IMR-90 (cell line): ENCODE measurements at regions not wholly inside any gene's neighbourhood (a gene's known extent, or its start where the extent isn't known, plus 50 kb on each side); places are given as distances from the start of the nearest gene placed in this dataset.

Experiments
- ATAC-seq: fragments of 200-7000 bp; cut with Tn5 transposase; 2 replicates; pipeline ENCODE4 v1.9.1; 2020; ENCODE audit warnings: low read depth, mild to moderate bottlenecking, moderate library complexity
- BruUV-seq: library from RNA; stranded (reverse); fragments of 400-500 nt; replicated peaks from 2 replicates; lab custom pipeline; 2021; lab: Mats Ljungman, UMichigan
- CTCF ChIA-PET: fragments of 300-600 bp; formaldehyde crosslinking; extraction: SDS; loops from one replicate; lab custom pipeline; 2021; ENCODE audit warnings: antibody characterized with exemption; lab: Yijun Ruan, JAX
- POLR2A ChIA-PET: fragments of 300-600 bp; sonication (Branson Sonifier 250); formaldehyde crosslinking; loops from one replicate; lab custom pipeline; 2022; ENCODE audit warnings: antibody characterized with exemption; ENCODE audit not compliant: unreplicated experiment; lab: Charles Lee
- DNase-seq: peaks from one replicate; pipeline ENCODE4 v3.0.0; 2013
- H2AFZ ChIP-seq: replicated peaks from 2 replicates; pipeline ENCODE3; 2013; ENCODE audit warnings: low read length, mild to moderate bottlenecking; ENCODE audit not compliant: poor library complexity
- H2AK5ac ChIP-seq: 2 replicates; pipeline ENCODE4 v1.6.1; 2013; ENCODE audit warnings: low read depth, low read length, inconsistent platforms
- H2AK9ac ChIP-seq: replicated peaks from 2 replicates; pipeline ENCODE3; 2013; ENCODE audit warnings: mild to moderate bottlenecking, low read depth, low read length, moderate library complexity; ENCODE audit not compliant: poor library complexity
- H2BK120ac ChIP-seq: 2 replicates; pipeline ENCODE4 v1.6.1; 2013; ENCODE audit warnings: low read depth, low read length, inconsistent platforms
- H2BK15ac ChIP-seq: 3 replicates; pipeline ENCODE4 v1.6.1; 2013; ENCODE audit warnings: low read depth, low read length, inconsistent platforms
- H2BK20ac ChIP-seq: 2 replicates; pipeline ENCODE4 v1.6.1; 2013; ENCODE audit warnings: low read depth, mild to moderate bottlenecking, inconsistent platforms, low read length, moderate library complexity
- H2BK5ac ChIP-seq: 2 replicates; pipeline ENCODE4 v1.6.1; 2013; ENCODE audit warnings: mild to moderate bottlenecking, low read depth, low read length, inconsistent platforms; ENCODE audit not compliant: poor library complexity, severe bottlenecking
- H3K14ac ChIP-seq: replicated peaks from 2 replicates; pipeline ENCODE4 v1.6.1; 2013; ENCODE audit warnings: low read depth, low read length, inconsistent platforms
- H3K18ac ChIP-seq: 2 replicates; pipeline ENCODE4 v1.6.1; 2013; ENCODE audit warnings: low read depth, low read length, control low read depth
- H3K23ac ChIP-seq: 2 replicates; pipeline ENCODE4 v1.6.1; 2013; ENCODE audit warnings: low read depth, low read length, inconsistent platforms
- H3K27ac ChIP-seq: 2 replicates; pipeline ENCODE4 v1.5.1; 2013; ENCODE audit warnings: mild to moderate bottlenecking, control low read depth, low read length; ENCODE audit not compliant: insufficient read depth
- H3K27me3 ChIP-seq: 2 replicates; pipeline ENCODE4 v1.6.1; 2013; ENCODE audit warnings: low read length; ENCODE audit not compliant: control insufficient read depth, insufficient read depth
- H3K36me3 ChIP-seq: 2 replicates; pipeline ENCODE4 v1.6.1; 2013; ENCODE audit warnings: low read length, mixed read lengths; ENCODE audit not compliant: control insufficient read depth, insufficient read depth
- H3K4ac ChIP-seq: 2 replicates; pipeline ENCODE4 v1.6.1; 2013; ENCODE audit warnings: low read depth, low read length, inconsistent platforms
- H3K4me1 ChIP-seq: 2 replicates; pipeline ENCODE4 v1.6.1; 2013; ENCODE audit warnings: low read length, mixed read lengths; ENCODE audit not compliant: control insufficient read depth, insufficient read depth
- H3K4me2 ChIP-seq: 2 replicates; pipeline ENCODE4 v1.6.1; 2013; ENCODE audit warnings: low read depth, mild to moderate bottlenecking, control low read depth, low read length, moderate library complexity
- H3K4me3 ChIP-seq: 2 replicates; pipeline ENCODE4 v1.5.1; 2013; ENCODE audit warnings: low read depth, mild to moderate bottlenecking, control low read depth, low read length, moderate library complexity; ENCODE audit not compliant: insufficient read depth
- H3K56ac ChIP-seq: 2 replicates; pipeline ENCODE4 v1.6.1; 2013; ENCODE audit warnings: low read length, inconsistent platforms; ENCODE audit not compliant: insufficient read depth; ENCODE audit errors: extremely low read depth
- H3K79me1 ChIP-seq, 2 experiments: 2 replicates each; pipeline ENCODE4 v1.6.1; 2013; ENCODE audit warnings: low read length in 2 of 2, inconsistent platforms in 1 of 2, low read depth in 1 of 2
- H3K9ac ChIP-seq: 2 replicates; pipeline ENCODE4 v1.6.1; 2013; ENCODE audit warnings: low read depth, low read length, control low read depth
- H3K9me1 ChIP-seq: 2 replicates; pipeline ENCODE4 v1.6.1; 2013; ENCODE audit warnings: low read length, inconsistent platforms; ENCODE audit not compliant: insufficient read depth
- H3K9me3 ChIP-seq: 2 replicates; pipeline ENCODE4 v1.6.1; 2013; ENCODE audit warnings: low read length; ENCODE audit not compliant: control insufficient read depth, insufficient read depth
- H4K20me1 ChIP-seq: 2 replicates; pipeline ENCODE4 v1.6.1; 2013; ENCODE audit warnings: low read length, inconsistent platforms; ENCODE audit not compliant: insufficient read depth
- H4K5ac ChIP-seq: 2 replicates; pipeline ENCODE4 v1.6.1; 2013; ENCODE audit warnings: mild to moderate bottlenecking, low read depth, low read length, control low read depth
- H4K8ac ChIP-seq, 2 experiments: 2 replicates each; pipeline ENCODE4 v1.6.1; 2013; ENCODE audit warnings: low read depth in 2 of 2, low read length in 2 of 2, control low read depth in 1 of 2, inconsistent platforms in 1 of 2
- H4K91ac ChIP-seq: 2 replicates; pipeline ENCODE4 v1.6.1; 2013; ENCODE audit warnings: low read depth, low read length, inconsistent platforms; ENCODE audit not compliant: insufficient read depth
- BHLHE40 ChIP-seq: fragments of 150-350 bp; IDR thresholded peaks from 2 replicates; pipeline ENCODE4 v1.6.1; 2016; ENCODE audit warnings: mild to moderate bottlenecking, low read depth, low read length
- CEBPB ChIP-seq: IDR thresholded peaks from 2 replicates; pipeline ENCODE4 v1.6.1; 2012; ENCODE audit warnings: low read depth, low read length, improper control_type of control experiment
- CHD1 ChIP-seq: IDR thresholded peaks from 2 replicates; pipeline ENCODE4 v1.6.1; 2012; ENCODE audit warnings: low read depth, low read length, improper control_type of control experiment
- CTCF ChIP-seq: conservative IDR thresholded peaks from 2 replicates; pipeline ENCODE4 v1.5.1; 2012; ENCODE audit warnings: mild to moderate bottlenecking, low read depth, low read length, improper control_type of control experiment
- ELK1 ChIP-seq: fragments of 150-350 bp; IDR thresholded peaks from 2 replicates; pipeline ENCODE4 v1.6.1; 2016; ENCODE audit warnings: low read depth, mild to moderate bottlenecking, low read length, moderate library complexity, borderline replicate concordance
- FOS ChIP-seq: fragments of 150-350 bp; IDR thresholded peaks from 2 replicates; pipeline ENCODE4 v1.6.1; 2016; ENCODE audit warnings: low read depth, low read length
- MAFK ChIP-seq: IDR thresholded peaks from 2 replicates; pipeline ENCODE4 v1.6.1; 2012; ENCODE audit warnings: low read depth, low read length, improper control_type of control experiment
- MAZ ChIP-seq: IDR thresholded peaks from 2 replicates; pipeline ENCODE4 v1.6.1; 2012; ENCODE audit warnings: low read depth, mild to moderate bottlenecking, low read length, improper control_type of control experiment, moderate library complexity, borderline replicate concordance
- MXI1 ChIP-seq: IDR thresholded peaks from 2 replicates; pipeline ENCODE4 v1.6.1; 2012; ENCODE audit warnings: low read depth, mild to moderate bottlenecking, low read length, moderate library complexity, borderline replicate concordance
- NFE2L2 ChIP-seq: fragments of 150-350 bp; IDR thresholded peaks from 2 replicates; pipeline ENCODE4 v1.6.1; 2016; ENCODE audit warnings: low read depth, mild to moderate bottlenecking, low read length
- POLR2A ChIP-seq: IDR thresholded peaks from 2 replicates; pipeline ENCODE4 v1.6.1; 2012; ENCODE audit warnings: mild to moderate bottlenecking, low read depth, low read length
- RCOR1 ChIP-seq: IDR thresholded peaks from 2 replicates; pipeline ENCODE4 v1.6.1; 2012; ENCODE audit warnings: mild to moderate bottlenecking, low read length, improper control_type of control experiment; ENCODE audit not compliant: insufficient replicate concordance
- RFX5 ChIP-seq: IDR thresholded peaks from 2 replicates; pipeline ENCODE4 v1.8.0; 2012; ENCODE audit warnings: low read depth, mild to moderate bottlenecking, low read length, moderate library complexity
- USF2 ChIP-seq: fragments of 150-350 bp; IDR thresholded peaks from 2 replicates; pipeline ENCODE4 v1.6.1; 2017; ENCODE audit warnings: mild to moderate bottlenecking, antibody characterized with exemption, low read length, low read depth
- WGBS, 2 experiments: methylation state at CpG; one replicate each; pipeline versions ENCODE4 v1.1.5 to v1.1.7; 2013; ENCODE audit warnings: missing lambda C conversion rate in 2 of 2; ENCODE audit not compliant: insufficient read length in 1 of 2; ENCODE audit errors: extremely low coverage in 2 of 2; 5-methylcytosine and 5-hydroxymethylcytosine counted together
- dilution Hi-C: fragments of 300-500 bp; cut with HindIII; formaldehyde crosslinking; loops from one replicate; pipeline ENCODE4 v1.14.3; 2018; ENCODE audit warnings: low sequenced_read_pairs; ENCODE audit not compliant: unreplicated experiment
- in situ Hi-C: fragments of 300-500 bp; cut with MboI; formaldehyde crosslinking; loops from 3 replicates; pipeline ENCODE4 v1.14.3; 2019; ENCODE audit warnings: low sequenced_read_pairs, inconsistent platforms, mixed read lengths
- intact Hi-C: fragments of 100-400 bp; cut with micrococcal nuclease; formaldehyde crosslinking; loops from 2 replicates; pipeline ENCODE4 v1.10.0; 2022

- no peaks in the 10 kb centered on the region for H3K27me3 ChIP-seq
- no peaks in the 10 kb centered on the region for H4K20me1 ChIP-seq
- peak overlapping the region; percentile 95 for H2AFZ ChIP-seq
- peak overlapping the region; percentile 21; the same call in 1 of the 2 replicates for H3K4me3 ChIP-seq
- no peaks in the 10 kb centered on the region for H3K9me3 ChIP-seq
- H2AK5ac ChIP-seq = peak overlapping the region; percentile 91
- H3K36me3 ChIP-seq = no peaks in the 10 kb centered on the region
- 33% methylated on average over 1 of the region's 4 CpGs; no CpG with 5 or more reads in 1 of the 2 experiments for WGBS, 2 experiments
- ATAC-seq (peak; percentile 97), DNase-seq (peak; percentile 99)
- H3K18ac ChIP-seq = peak overlapping the region; percentile 97
- H3K79me1 ChIP-seq = no peaks in the 10 kb centered on the region
- in situ Hi-C loops (no loop called here), intact Hi-C loops (no loop called here), dilution Hi-C loops (no loop called here)
- peak overlapping the region; percentile 99; the same call in 2 of the 3 replicates for H2BK15ac ChIP-seq
- H4K91ac ChIP-seq = peak overlapping the region; percentile 100
- H3K56ac ChIP-seq = peak overlapping the region; percentile 99
- TSS peak; percentile 93 for BruUV-seq
- peak overlapping the region; percentile 100 for H2BK20ac ChIP-seq
- H3K9ac ChIP-seq = peak overlapping the region; percentile 84
- CTCF ChIA-PET = interaction anchor here (0.7 to 1.4 kb wide), 2 partner anchors 11 to 97 kb away, joined by 3 to 6 read pairs; no protein-coding TSS in a partner anchor
- H3K4me2 ChIP-seq = peak overlapping the region; percentile 88
- peak overlapping the region; percentile 100 for H2BK5ac ChIP-seq
- peak overlapping the region; percentile 86 for H2AK9ac ChIP-seq
- H3K23ac ChIP-seq = peak overlapping the region; percentile 99
- peak overlapping the region; percentile 100 for H2BK120ac ChIP-seq
- peak overlapping the region; percentile 98 for H3K27ac ChIP-seq
- peaks cover 12% of the 10 kb centered on the region for H3K4me1 ChIP-seq
- no peaks in the 10 kb centered on the region for H3K9me1 ChIP-seq
- H4K8ac ChIP-seq = peak overlapping the region; percentile 82 to 99
- POLR2A ChIA-PET = interaction anchor here (0.7 to 1.0 kb wide), 2 partner anchors 10 to 11 kb away, joined by 4 to 5 read pairs; no protein-coding TSS in a partner anchor
- peak overlapping the region; percentile 96 for H4K5ac ChIP-seq
- peak overlapping the region; percentile 99 for H3K14ac ChIP-seq
- H3K4ac ChIP-seq = peak overlapping the region; percentile 99
- TF ChIP-seq CTCF (no peak), USF2 (no peak), RCOR1 (peak; percentile 94), CHD1 (no peak), MAZ (no peak), MAFK (0 out of 2 replicates have a peak, but pooled peaks have one; percentile 2), ELK1 (no peak), CEBPB (no peak), POLR2A (peak; percentile 86; the same call in 1 of the 2 replicates), RFX5 (no peak), NFE2L2 (no peak; the same call in 1 of the 2 replicates), BHLHE40 (peak; percentile 71), FOS (peak; percentile 98), MXI1 (no peak)
Observed at GRCh38 chr3:132135628-132136333, 101.0 kb upstream of the CPNE4 start.
